Loucy (cell line): ENCODE measurements at regions not wholly inside any gene's neighbourhood (a gene's known extent, or its start where the extent isn't known, plus 50 kb on each side); places are given as distances from the start of the nearest gene placed in this dataset.

Source experiments
- CTCF ChIP-seq: fragments of 200-600 bp; sonication (generic); conservative IDR thresholded peaks from 2 replicates; pipeline ENCODE4 v1.5.1; 2014; ENCODE audit warnings: mild to moderate bottlenecking, antibody characterized with exemption, low read length
- EZH2phosphoT487 ChIP-seq: fragments of 200-600 bp; IDR thresholded peaks from 2 replicates; pipeline ENCODE4 v1.6.1; 2018; ENCODE audit warnings: antibody characterized with exemption, mild to moderate bottlenecking, moderate library complexity, borderline replicate concordance

GRCh38 chr15:62343397-62343796 lies 178.3 kb upstream of the C2CD4B start:
- TF ChIP-seq CTCF (no peak), EZH2phosphoT487 (no peak)
